ACC112 (cell line): ENCODE measurements at regions not wholly inside any gene's neighbourhood (a gene's known extent, or its start where the extent isn't known, plus 50 kb on each side); places are given as distances from the start of the nearest gene placed in this dataset.

ENCODE experiments used
- H2AFZ ChIP-seq: fragments of 200-600 bp; sonication (generic); one replicate; pipeline ENCODE4 v1.6.0; 2017; ENCODE audit warnings: antibody characterized with exemption, low read length; ENCODE audit not compliant: unreplicated experiment
- H3K27ac ChIP-seq: fragments of 200-600 bp; sonication (generic); 2 replicates; pipeline ENCODE4 v1.5.1; 2014; ENCODE audit warnings: low read depth, mild to moderate bottlenecking, antibody characterized with exemption, low read length, moderate library complexity
- H3K27me3 ChIP-seq: fragments of 200-600 bp; sonication (generic); 2 replicates; pipeline ENCODE4 v1.6.1; 2014; ENCODE audit warnings: mild to moderate bottlenecking, antibody characterized with exemption, low read length, moderate library complexity, mixed read lengths; ENCODE audit not compliant: insufficient read depth
- H3K36me3 ChIP-seq: fragments of 200-600 bp; sonication (generic); 2 replicates; pipeline ENCODE4 v1.6.1; 2016; ENCODE audit warnings: mild to moderate bottlenecking, antibody characterized with exemption, low read length, moderate library complexity, mixed read lengths; ENCODE audit not compliant: insufficient read depth
- H3K4me1 ChIP-seq: fragments of 200-600 bp; sonication (generic); one replicate; pipeline ENCODE4 v1.6.1; 2016; ENCODE audit warnings: low read length, mixed read lengths; ENCODE audit not compliant: insufficient read depth, unreplicated experiment, control insufficient read depth
- H3K4me3 ChIP-seq: fragments of 200-600 bp; sonication (generic); 2 replicates; pipeline ENCODE4 v1.5.1; 2014; ENCODE audit warnings: mild to moderate bottlenecking, low read depth, low read length
- H3K79me2 ChIP-seq: fragments of 200-600 bp; sonication (generic); one replicate; pipeline ENCODE4 v1.6.0; 2016; ENCODE audit warnings: low read length; ENCODE audit not compliant: control insufficient read depth, unreplicated experiment, insufficient read depth

DNA sequence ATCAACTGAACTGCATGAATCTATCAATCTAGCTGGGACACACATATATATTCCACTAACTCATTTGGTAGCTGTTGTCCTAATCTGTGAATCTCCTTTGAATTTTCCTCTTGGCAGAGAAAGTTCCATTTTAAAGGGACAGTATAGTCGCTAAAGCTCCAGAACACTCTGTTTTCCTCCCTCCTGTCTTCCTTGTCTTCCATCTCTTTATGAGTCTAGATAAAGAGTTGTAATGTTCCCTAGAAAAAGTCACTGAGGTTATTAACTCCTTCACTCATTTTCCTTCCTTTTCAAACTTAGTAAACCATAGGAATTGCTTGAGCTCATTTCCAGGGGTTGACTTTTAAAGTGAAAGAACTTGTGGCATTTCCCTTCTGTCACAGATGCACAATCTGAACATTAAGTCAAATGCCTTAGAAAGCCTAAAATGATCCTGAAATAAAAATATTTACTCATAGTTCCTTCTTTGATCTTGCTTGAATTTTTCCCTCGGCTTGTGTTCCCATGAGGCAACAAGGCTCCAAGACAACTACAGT, 198.4 kb downstream of the TRIM27 start:
- H3K79me2 ChIP-seq, result no peaks in the 10 kb centered on the region
- peaks cover 39% of the 10 kb centered on the region for H3K27me3 ChIP-seq
- H3K4me1 ChIP-seq, result peaks cover 3% of the 10 kb centered on the region
- H3K36me3 ChIP-seq, result no peaks in the 10 kb centered on the region
- no peak overlapping the region for H3K27ac ChIP-seq
- no peak overlapping the region for H3K4me3 ChIP-seq
- H2AFZ ChIP-seq, result no peak overlapping the region

DNA sequence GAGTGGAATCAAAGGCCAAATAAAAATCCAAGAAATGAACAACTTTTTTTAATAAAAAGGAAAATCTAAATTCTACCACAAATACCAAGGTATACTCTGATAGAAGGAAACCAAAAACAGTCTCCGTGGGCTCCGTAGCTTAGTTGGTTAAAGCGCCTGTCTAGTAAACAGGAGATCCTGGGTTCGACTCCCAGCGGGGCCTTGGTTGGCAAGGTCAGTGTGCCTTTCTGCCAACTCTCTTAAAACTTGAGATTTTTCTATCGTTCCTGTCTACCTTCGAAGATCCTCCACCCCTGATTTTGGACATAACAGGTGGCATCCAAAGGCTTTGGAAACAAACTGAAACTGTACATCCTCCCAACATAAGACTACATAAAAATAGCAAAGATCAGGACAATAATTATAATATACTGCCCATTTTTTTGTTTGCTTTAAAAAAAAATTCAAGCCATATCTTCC, 197.9 kb downstream of the TRIM27 start:
- Histone ChIP-seq H3K27me3 (peaks cover 40% of the 10 kb centered on the region), H3K79me2 (no peaks in the 10 kb centered on the region), H3K36me3 (no peaks in the 10 kb centered on the region), H2AFZ (no peak overlapping the region), H3K4me3 (no peak overlapping the region), H3K27ac (no peak overlapping the region), H3K4me1 (peaks cover 3% of the 10 kb centered on the region)

DNA sequence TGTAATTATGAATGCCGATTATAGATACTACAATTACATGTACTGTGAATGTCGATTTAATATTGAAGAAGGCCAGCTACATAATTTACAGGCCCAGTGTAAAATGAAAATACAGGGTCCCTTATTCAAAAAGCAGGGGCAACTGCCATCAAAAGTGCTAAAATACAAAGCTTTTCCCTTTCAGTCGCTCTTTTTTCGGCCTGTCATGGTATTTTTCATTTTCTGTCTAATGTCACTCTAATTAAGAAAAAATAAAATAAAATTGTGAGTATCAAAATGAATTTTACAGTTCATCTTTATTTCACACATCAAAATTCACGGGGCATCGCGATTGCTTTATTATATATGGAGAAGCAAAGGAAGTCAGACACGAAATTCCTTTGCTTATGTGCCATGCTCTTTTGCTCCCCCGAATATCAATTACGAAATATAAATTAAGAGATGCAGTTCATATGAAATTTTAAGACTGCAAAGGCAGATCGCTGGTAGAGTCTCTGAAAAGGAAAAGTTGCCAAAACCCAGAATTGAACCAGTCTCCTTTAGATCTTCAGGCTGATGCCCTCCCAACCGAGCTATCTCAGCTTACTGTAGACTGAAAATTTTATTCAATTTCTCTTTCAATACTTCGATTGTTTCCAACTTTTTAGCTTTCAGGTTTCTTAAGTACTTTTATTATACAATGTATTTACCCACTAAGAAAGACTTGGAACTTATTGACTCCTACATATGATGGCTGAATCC, 197.0 kb downstream of the TRIM27 start:
- no peak overlapping the region for H3K27ac ChIP-seq
- no peak overlapping the region for H2AFZ ChIP-seq
- no peaks in the 10 kb centered on the region for H3K36me3 ChIP-seq
- no peak overlapping the region for H3K4me3 ChIP-seq
- H3K27me3 ChIP-seq, result peaks cover 40% of the 10 kb centered on the region
- H3K4me1 ChIP-seq, result peaks cover 3% of the 10 kb centered on the region
- H3K79me2 ChIP-seq, result no peaks in the 10 kb centered on the region

GRCh38 chr6:28727559-28728211, 196.1 kb downstream of the TRIM27 start:
- peaks cover 41% of the 10 kb centered on the region for H3K27me3 ChIP-seq
- H3K4me1 ChIP-seq, result peaks cover 3% of the 10 kb centered on the region
- H2AFZ ChIP-seq, result peak overlapping the region; percentile 73
- H3K27ac ChIP-seq, result no peak overlapping the region
- H3K79me2 ChIP-seq, result no peaks in the 10 kb centered on the region
- no peaks in the 10 kb centered on the region for H3K36me3 ChIP-seq
- peak overlapping the region; percentile 97 for H3K4me3 ChIP-seq

GRCh38 chr6:28729501-28730402, 194.0 kb downstream of the TRIM27 start:
- Histone ChIP-seq H3K4me1 (peaks cover 3% of the 10 kb centered on the region), H3K36me3 (no peaks in the 10 kb centered on the region), H3K27ac (no peak overlapping the region), H2AFZ (no peak overlapping the region), H3K79me2 (no peaks in the 10 kb centered on the region), H3K4me3 (peak overlapping the region; percentile 97), H3K27me3 (peaks cover 49% of the 10 kb centered on the region)

DNA sequence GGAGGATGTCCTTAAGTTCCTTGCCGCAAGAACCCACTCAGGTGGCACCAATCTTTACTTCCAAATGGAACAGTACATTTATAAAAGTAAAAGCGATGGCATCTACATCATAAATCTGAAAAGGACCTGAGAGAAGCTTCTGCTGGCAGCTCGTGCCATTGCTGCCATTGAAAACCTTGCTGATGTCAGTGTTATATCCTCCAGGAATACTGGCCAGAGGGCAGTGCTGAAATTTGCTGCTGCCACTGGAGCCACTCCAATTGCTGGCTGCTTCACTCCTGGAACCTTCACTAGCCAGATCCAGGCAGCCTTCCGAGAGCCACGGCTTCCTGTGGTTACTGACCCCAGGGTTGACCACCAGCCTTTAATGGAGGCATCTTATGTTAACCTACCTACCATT, 191.7 kb downstream of the TRIM27 start:
- Histone ChIP-seq H2AFZ (no peak overlapping the region), H3K4me3 (no peak overlapping the region), H3K27me3 (peaks cover 66% of the 10 kb centered on the region), H3K27ac (no peak overlapping the region), H3K79me2 (no peaks in the 10 kb centered on the region), H3K36me3 (no peaks in the 10 kb centered on the region), H3K4me1 (peaks cover 3% of the 10 kb centered on the region)

GRCh38 chr6:28734443-28734959, 189.3 kb downstream of the TRIM27 start:
- Histone ChIP-seq H3K4me1 (no peaks in the 10 kb centered on the region), H2AFZ (no peak overlapping the region), H3K27me3 (peaks cover 85% of the 10 kb centered on the region), H3K27ac (no peak overlapping the region), H3K36me3 (no peaks in the 10 kb centered on the region), H3K4me3 (no peak overlapping the region), H3K79me2 (no peaks in the 10 kb centered on the region)

DNA sequence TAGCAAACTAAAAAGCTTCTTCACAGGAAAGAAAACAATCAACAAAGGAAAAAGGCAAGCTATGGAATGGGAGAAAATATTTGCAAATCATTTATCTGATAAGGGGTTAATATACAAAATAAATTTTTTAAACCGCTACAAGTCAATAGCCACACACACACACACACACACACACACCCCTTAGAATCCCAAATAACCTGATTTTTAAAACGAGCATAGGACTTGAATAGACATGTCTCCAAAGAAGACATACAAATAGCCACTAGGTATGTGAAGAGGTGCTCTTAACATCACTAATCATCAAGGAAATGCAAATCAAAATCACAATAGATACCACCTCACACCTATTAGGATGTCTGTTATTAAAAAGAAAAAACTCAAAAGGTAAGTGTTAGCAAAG, 187.7 kb downstream of the TRIM27 start:
- Histone ChIP-seq H3K4me3 (no peak overlapping the region), H3K4me1 (no peaks in the 10 kb centered on the region), H3K79me2 (no peaks in the 10 kb centered on the region), H3K27ac (no peak overlapping the region), H3K27me3 (peaks cover 71% of the 10 kb centered on the region), H3K36me3 (no peaks in the 10 kb centered on the region), H2AFZ (no peak overlapping the region)

DNA sequence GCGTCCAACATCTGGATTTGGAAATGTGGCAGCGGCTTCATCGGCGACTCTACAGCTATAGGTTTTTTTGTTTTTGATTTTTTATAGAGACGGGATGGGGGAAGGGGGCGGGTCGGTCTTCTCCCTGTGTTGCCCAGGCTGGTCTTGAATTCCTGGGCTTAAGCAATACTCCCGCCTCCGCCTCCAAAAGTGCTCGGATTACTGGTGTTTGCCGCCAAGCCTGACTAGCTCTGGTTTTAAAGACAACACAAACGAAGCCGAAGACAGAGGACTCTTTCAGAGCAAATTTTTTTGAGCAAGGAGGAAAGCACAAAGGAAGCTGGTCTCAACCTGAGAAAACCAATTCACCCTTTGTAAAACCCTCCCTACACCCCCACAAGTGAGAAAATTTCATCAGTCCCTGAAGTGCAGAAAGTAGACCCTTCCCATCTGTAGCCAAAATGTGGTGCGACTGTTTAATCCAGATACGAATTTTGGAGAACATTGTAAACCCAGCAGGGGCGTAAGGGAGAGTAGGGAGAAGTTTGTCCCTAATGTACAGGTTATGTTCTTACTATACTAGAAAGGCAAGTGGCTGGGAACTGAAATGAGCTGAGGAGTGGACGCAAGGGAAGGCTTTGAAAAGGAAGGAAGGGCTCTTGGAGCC, 185.9 kb downstream of the TRIM27 start:
- no peak overlapping the region for H2AFZ ChIP-seq
- no peaks in the 10 kb centered on the region for H3K79me2 ChIP-seq
- no peaks in the 10 kb centered on the region for H3K36me3 ChIP-seq
- H3K4me3 ChIP-seq, result no peak overlapping the region
- peaks cover 54% of the 10 kb centered on the region for H3K27me3 ChIP-seq
- H3K27ac ChIP-seq, result no peak overlapping the region
- no peaks in the 10 kb centered on the region for H3K4me1 ChIP-seq

- H3K27ac ChIP-seq, result no peak overlapping the region
- no peak overlapping the region for H3K4me3 ChIP-seq
- H2AFZ ChIP-seq, result no peak overlapping the region
- H3K36me3 ChIP-seq, result no peaks in the 10 kb centered on the region
- H3K27me3 ChIP-seq, result peaks cover 50% of the 10 kb centered on the region
- no peaks in the 10 kb centered on the region for H3K4me1 ChIP-seq
- H3K79me2 ChIP-seq, result no peaks in the 10 kb centered on the region
Observed at GRCh38 chr6:28738396-28738765, 185.4 kb downstream of the TRIM27 start.
